Heart left ventricle (tissue), 13 donors: ENCODE measurements at regions not wholly inside any gene's neighbourhood (a gene's known extent, or its start where the extent isn't known, plus 50 kb on each side); places are given as distances from the start of the nearest gene placed in this dataset.

Experiments used
- CTCF ChIP-seq, 12 donors: fragments of 200-600 bp; sonication (generic) in 4 of 12; IDR thresholded peaks; one replicate each; pipeline versions ENCODE4 v1.5.0 to v1.8.0; 2018 to 2022; ENCODE audit warnings: antibody characterized with exemption in 12 of 12, mild to moderate bottlenecking in 5 of 12
- POLR2A ChIP-seq, 2 donors: fragments of 450-650 bp; IDR thresholded peaks; one replicate each; pipeline ENCODE4 v1.6.1; 2017; ENCODE audit warnings: antibody characterized with exemption in 2 of 2, mild to moderate bottlenecking in 2 of 2, moderate library complexity in 2 of 2
- donor health status: ischemic (EF 13 %, LVEDD 7.1; RV severe dilation, severe dysfunction).
- donor health status: DM: no; HTN: yes; CAD: no.
- donor health status: DM: no; HTN: no; CAD: no.
- donor health status: ischemic (EF 25% LVEDD 6.9; RV normal size, moderate dysfunction).
- donor health status: ischemic (EF 25% LVEDD 5.7; RV mildly dilated, moderate dysfunction).
- donor health status: ischemic (EF 35%, LVEDD 5.7; RV mildly dilated, moderate dysfunction).
- donor health status: nonischemic (EF 11% LVEDD 7.7; RV severe dilation, severe dysfunction).
- donor health status: DM: yes; HTN: yes; CAD: no.
- donor health status: PGD.
- donor health status: ischemic (EF 29% LVEDD 5.4; RV normal size, mild dysfunction).
- donor health status: nonischemic (EF 23%, LVEDD 6.1; RV moderate dilation, normal function).

GRCh38 chr16:59053911-59054310, 319.8 kb upstream of the GOT2 start:
- TF ChIP-seq CTCF (IDR thresholded peaks at IDR 0.05) = no peak
- no peak for TF ChIP-seq POLR2A (IDR thresholded peaks at IDR 0.05)
